Upper lobe of left lung (tissue), 4 donors: ENCODE measurements at regions not wholly inside any gene's neighbourhood (a gene's known extent, or its start where the extent isn't known, plus 50 kb on each side); places are given as distances from the start of the nearest gene placed in this dataset.

Experiments used
- POLR2A ChIP-seq, 4 donors: fragments of 450-650 bp; IDR thresholded peaks; one replicate each; pipeline ENCODE4 v1.5.1; 2016 to 2017; ENCODE audit warnings: antibody characterized with exemption in 4 of 4, mild to moderate bottlenecking in 2 of 4
- POLR2AphosphoS5 ChIP-seq, 2 donors: sonication (generic); formaldehyde crosslinking; IDR thresholded peaks; one replicate each; pipeline ENCODE4 v1.5.1; 2017; ENCODE audit warnings: antibody characterized with exemption in 2 of 2

GRCh38 chr3:117252208-117252607, 542.6 kb downstream of the TUSC7 start:
- no peak for TF ChIP-seq POLR2A (IDR thresholded peaks at IDR 0.05)
- no peak for TF ChIP-seq POLR2AphosphoS5 (IDR thresholded peaks at IDR 0.05)
